GM12892 (cell line): ENCODE measurements at regions not wholly inside any gene's neighbourhood (a gene's known extent, or its start where the extent isn't known, plus 50 kb on each side); places are given as distances from the start of the nearest gene placed in this dataset.

ENCODE experiments used
- POLR2A ChIP-seq: IDR thresholded peaks from 2 replicates; pipeline ENCODE4 v1.6.1; 2011; ENCODE audit warnings: low read depth, low read length, control low read depth
- POLR2AphosphoS5 ChIP-seq: IDR thresholded peaks from 2 replicates; pipeline ENCODE4 v1.6.1; 2011; ENCODE audit warnings: low read depth, low read length, control low read depth
- TAF1 ChIP-seq: IDR thresholded peaks from 2 replicates; pipeline ENCODE4 v1.6.1; 2011; ENCODE audit warnings: low read depth, mild to moderate bottlenecking, control low read depth, low read length, borderline replicate concordance

DNA sequence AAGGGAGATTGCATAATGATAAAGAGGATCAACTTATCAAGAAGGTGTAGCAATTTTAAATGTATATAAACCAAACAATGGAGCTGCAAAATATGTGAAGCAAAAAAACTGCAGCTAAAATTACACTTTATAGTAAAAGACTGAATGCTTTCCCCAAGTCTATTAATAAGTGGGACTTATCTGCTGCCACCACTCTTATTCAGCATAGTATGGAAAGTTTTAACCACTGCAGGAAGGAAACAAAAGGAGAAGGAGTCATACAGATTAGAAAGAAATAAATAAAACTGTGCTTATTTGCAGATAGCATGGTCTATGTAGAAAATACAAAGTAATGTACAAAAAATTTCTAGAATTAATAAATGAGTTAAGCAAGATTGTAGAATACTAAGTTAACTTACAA is 94.1 kb upstream of the GK2 start:
- TF ChIP-seq POLR2A (no peak), TAF1 (no peak), POLR2AphosphoS5 (no peak)
